IMR-90 (cell line): ENCODE measurements at regions not wholly inside any gene's neighbourhood (a gene's known extent, or its start where the extent isn't known, plus 50 kb on each side); places are given as distances from the start of the nearest gene placed in this dataset.

ENCODE experiments used
- ATAC-seq: fragments of 200-7000 bp; cut with Tn5 transposase; 2 replicates; pipeline ENCODE4 v1.9.1; 2020; ENCODE audit warnings: low read depth, mild to moderate bottlenecking, moderate library complexity
- BruUV-seq: library from RNA; stranded (reverse); fragments of 400-500 nt; replicated peaks from 2 replicates; lab custom pipeline; 2021; lab: Mats Ljungman, UMichigan
- CTCF ChIA-PET: fragments of 300-600 bp; formaldehyde crosslinking; extraction: SDS; loops from one replicate; lab custom pipeline; 2021; ENCODE audit warnings: antibody characterized with exemption; lab: Yijun Ruan, JAX
- POLR2A ChIA-PET: fragments of 300-600 bp; sonication (Branson Sonifier 250); formaldehyde crosslinking; loops from one replicate; lab custom pipeline; 2022; ENCODE audit warnings: antibody characterized with exemption; ENCODE audit not compliant: unreplicated experiment; lab: Charles Lee
- DNase-seq: peaks from one replicate; pipeline ENCODE4 v3.0.0; 2013
- H2AFZ ChIP-seq: replicated peaks from 2 replicates; pipeline ENCODE3; 2013; ENCODE audit warnings: low read length, mild to moderate bottlenecking; ENCODE audit not compliant: poor library complexity
- H2AK5ac ChIP-seq: 2 replicates; pipeline ENCODE4 v1.6.1; 2013; ENCODE audit warnings: low read depth, low read length, inconsistent platforms
- H2AK9ac ChIP-seq: replicated peaks from 2 replicates; pipeline ENCODE3; 2013; ENCODE audit warnings: mild to moderate bottlenecking, low read depth, low read length, moderate library complexity; ENCODE audit not compliant: poor library complexity
- H2BK120ac ChIP-seq: 2 replicates; pipeline ENCODE4 v1.6.1; 2013; ENCODE audit warnings: low read depth, low read length, inconsistent platforms
- H2BK15ac ChIP-seq: 3 replicates; pipeline ENCODE4 v1.6.1; 2013; ENCODE audit warnings: low read depth, low read length, inconsistent platforms
- H2BK20ac ChIP-seq: 2 replicates; pipeline ENCODE4 v1.6.1; 2013; ENCODE audit warnings: low read depth, mild to moderate bottlenecking, inconsistent platforms, low read length, moderate library complexity
- H2BK5ac ChIP-seq: 2 replicates; pipeline ENCODE4 v1.6.1; 2013; ENCODE audit warnings: mild to moderate bottlenecking, low read depth, low read length, inconsistent platforms; ENCODE audit not compliant: poor library complexity, severe bottlenecking
- H3K14ac ChIP-seq: replicated peaks from 2 replicates; pipeline ENCODE4 v1.6.1; 2013; ENCODE audit warnings: low read depth, low read length, inconsistent platforms
- H3K18ac ChIP-seq: 2 replicates; pipeline ENCODE4 v1.6.1; 2013; ENCODE audit warnings: low read depth, low read length, control low read depth
- H3K23ac ChIP-seq: 2 replicates; pipeline ENCODE4 v1.6.1; 2013; ENCODE audit warnings: low read depth, low read length, inconsistent platforms
- H3K27ac ChIP-seq: 2 replicates; pipeline ENCODE4 v1.5.1; 2013; ENCODE audit warnings: mild to moderate bottlenecking, control low read depth, low read length; ENCODE audit not compliant: insufficient read depth
- H3K27me3 ChIP-seq: 2 replicates; pipeline ENCODE4 v1.6.1; 2013; ENCODE audit warnings: low read length; ENCODE audit not compliant: control insufficient read depth, insufficient read depth
- H3K36me3 ChIP-seq: 2 replicates; pipeline ENCODE4 v1.6.1; 2013; ENCODE audit warnings: low read length, mixed read lengths; ENCODE audit not compliant: control insufficient read depth, insufficient read depth
- H3K4ac ChIP-seq: 2 replicates; pipeline ENCODE4 v1.6.1; 2013; ENCODE audit warnings: low read depth, low read length, inconsistent platforms
- H3K4me1 ChIP-seq: 2 replicates; pipeline ENCODE4 v1.6.1; 2013; ENCODE audit warnings: low read length, mixed read lengths; ENCODE audit not compliant: control insufficient read depth, insufficient read depth
- H3K4me2 ChIP-seq: 2 replicates; pipeline ENCODE4 v1.6.1; 2013; ENCODE audit warnings: low read depth, mild to moderate bottlenecking, control low read depth, low read length, moderate library complexity
- H3K4me3 ChIP-seq: 2 replicates; pipeline ENCODE4 v1.5.1; 2013; ENCODE audit warnings: low read depth, mild to moderate bottlenecking, control low read depth, low read length, moderate library complexity; ENCODE audit not compliant: insufficient read depth
- H3K56ac ChIP-seq: 2 replicates; pipeline ENCODE4 v1.6.1; 2013; ENCODE audit warnings: low read length, inconsistent platforms; ENCODE audit not compliant: insufficient read depth; ENCODE audit errors: extremely low read depth
- H3K79me1 ChIP-seq, 2 experiments: 2 replicates each; pipeline ENCODE4 v1.6.1; 2013; ENCODE audit warnings: low read length in 2 of 2, inconsistent platforms in 1 of 2, low read depth in 1 of 2
- H3K9ac ChIP-seq: 2 replicates; pipeline ENCODE4 v1.6.1; 2013; ENCODE audit warnings: low read depth, low read length, control low read depth
- H3K9me1 ChIP-seq: 2 replicates; pipeline ENCODE4 v1.6.1; 2013; ENCODE audit warnings: low read length, inconsistent platforms; ENCODE audit not compliant: insufficient read depth
- H3K9me3 ChIP-seq: 2 replicates; pipeline ENCODE4 v1.6.1; 2013; ENCODE audit warnings: low read length; ENCODE audit not compliant: control insufficient read depth, insufficient read depth
- H4K20me1 ChIP-seq: 2 replicates; pipeline ENCODE4 v1.6.1; 2013; ENCODE audit warnings: low read length, inconsistent platforms; ENCODE audit not compliant: insufficient read depth
- H4K5ac ChIP-seq: 2 replicates; pipeline ENCODE4 v1.6.1; 2013; ENCODE audit warnings: mild to moderate bottlenecking, low read depth, low read length, control low read depth
- H4K8ac ChIP-seq, 2 experiments: 2 replicates each; pipeline ENCODE4 v1.6.1; 2013; ENCODE audit warnings: low read depth in 2 of 2, low read length in 2 of 2, control low read depth in 1 of 2, inconsistent platforms in 1 of 2
- H4K91ac ChIP-seq: 2 replicates; pipeline ENCODE4 v1.6.1; 2013; ENCODE audit warnings: low read depth, low read length, inconsistent platforms; ENCODE audit not compliant: insufficient read depth
- BHLHE40 ChIP-seq: fragments of 150-350 bp; IDR thresholded peaks from 2 replicates; pipeline ENCODE4 v1.6.1; 2016; ENCODE audit warnings: mild to moderate bottlenecking, low read depth, low read length
- CEBPB ChIP-seq: IDR thresholded peaks from 2 replicates; pipeline ENCODE4 v1.6.1; 2012; ENCODE audit warnings: low read depth, low read length, improper control_type of control experiment
- CHD1 ChIP-seq: IDR thresholded peaks from 2 replicates; pipeline ENCODE4 v1.6.1; 2012; ENCODE audit warnings: low read depth, low read length, improper control_type of control experiment
- CTCF ChIP-seq: conservative IDR thresholded peaks from 2 replicates; pipeline ENCODE4 v1.5.1; 2012; ENCODE audit warnings: mild to moderate bottlenecking, low read depth, low read length, improper control_type of control experiment
- ELK1 ChIP-seq: fragments of 150-350 bp; IDR thresholded peaks from 2 replicates; pipeline ENCODE4 v1.6.1; 2016; ENCODE audit warnings: low read depth, mild to moderate bottlenecking, low read length, moderate library complexity, borderline replicate concordance
- FOS ChIP-seq: fragments of 150-350 bp; IDR thresholded peaks from 2 replicates; pipeline ENCODE4 v1.6.1; 2016; ENCODE audit warnings: low read depth, low read length
- MAFK ChIP-seq: IDR thresholded peaks from 2 replicates; pipeline ENCODE4 v1.6.1; 2012; ENCODE audit warnings: low read depth, low read length, improper control_type of control experiment
- MAZ ChIP-seq: IDR thresholded peaks from 2 replicates; pipeline ENCODE4 v1.6.1; 2012; ENCODE audit warnings: low read depth, mild to moderate bottlenecking, low read length, improper control_type of control experiment, moderate library complexity, borderline replicate concordance
- MXI1 ChIP-seq: IDR thresholded peaks from 2 replicates; pipeline ENCODE4 v1.6.1; 2012; ENCODE audit warnings: low read depth, mild to moderate bottlenecking, low read length, moderate library complexity, borderline replicate concordance
- NFE2L2 ChIP-seq: fragments of 150-350 bp; IDR thresholded peaks from 2 replicates; pipeline ENCODE4 v1.6.1; 2016; ENCODE audit warnings: low read depth, mild to moderate bottlenecking, low read length
- POLR2A ChIP-seq: IDR thresholded peaks from 2 replicates; pipeline ENCODE4 v1.6.1; 2012; ENCODE audit warnings: mild to moderate bottlenecking, low read depth, low read length
- RCOR1 ChIP-seq: IDR thresholded peaks from 2 replicates; pipeline ENCODE4 v1.6.1; 2012; ENCODE audit warnings: mild to moderate bottlenecking, low read length, improper control_type of control experiment; ENCODE audit not compliant: insufficient replicate concordance
- RFX5 ChIP-seq: IDR thresholded peaks from 2 replicates; pipeline ENCODE4 v1.8.0; 2012; ENCODE audit warnings: low read depth, mild to moderate bottlenecking, low read length, moderate library complexity
- SMC3 ChIP-seq: fragments of 150-350 bp; IDR thresholded peaks from 2 replicates; pipeline ENCODE4 v1.6.1; 2016; ENCODE audit warnings: low read depth, mild to moderate bottlenecking, antibody characterized with exemption, low read length, moderate library complexity
- USF2 ChIP-seq: fragments of 150-350 bp; IDR thresholded peaks from 2 replicates; pipeline ENCODE4 v1.6.1; 2017; ENCODE audit warnings: mild to moderate bottlenecking, antibody characterized with exemption, low read length, low read depth
- WGBS, 2 experiments: methylation state at CpG; one replicate each; pipeline versions ENCODE4 v1.1.5 to v1.1.7; 2013; ENCODE audit warnings: missing lambda C conversion rate in 2 of 2; ENCODE audit not compliant: insufficient read length in 1 of 2; ENCODE audit errors: extremely low coverage in 2 of 2; 5-methylcytosine and 5-hydroxymethylcytosine counted together
- dilution Hi-C: fragments of 300-500 bp; cut with HindIII; formaldehyde crosslinking; loops from one replicate; pipeline ENCODE4 v1.14.3; 2018; ENCODE audit warnings: low sequenced_read_pairs; ENCODE audit not compliant: unreplicated experiment
- in situ Hi-C: fragments of 300-500 bp; cut with MboI; formaldehyde crosslinking; loops from 3 replicates; pipeline ENCODE4 v1.14.3; 2019; ENCODE audit warnings: low sequenced_read_pairs, inconsistent platforms, mixed read lengths
- intact Hi-C: fragments of 100-400 bp; cut with micrococcal nuclease; formaldehyde crosslinking; loops from 2 replicates; pipeline ENCODE4 v1.10.0; 2022

DNA sequence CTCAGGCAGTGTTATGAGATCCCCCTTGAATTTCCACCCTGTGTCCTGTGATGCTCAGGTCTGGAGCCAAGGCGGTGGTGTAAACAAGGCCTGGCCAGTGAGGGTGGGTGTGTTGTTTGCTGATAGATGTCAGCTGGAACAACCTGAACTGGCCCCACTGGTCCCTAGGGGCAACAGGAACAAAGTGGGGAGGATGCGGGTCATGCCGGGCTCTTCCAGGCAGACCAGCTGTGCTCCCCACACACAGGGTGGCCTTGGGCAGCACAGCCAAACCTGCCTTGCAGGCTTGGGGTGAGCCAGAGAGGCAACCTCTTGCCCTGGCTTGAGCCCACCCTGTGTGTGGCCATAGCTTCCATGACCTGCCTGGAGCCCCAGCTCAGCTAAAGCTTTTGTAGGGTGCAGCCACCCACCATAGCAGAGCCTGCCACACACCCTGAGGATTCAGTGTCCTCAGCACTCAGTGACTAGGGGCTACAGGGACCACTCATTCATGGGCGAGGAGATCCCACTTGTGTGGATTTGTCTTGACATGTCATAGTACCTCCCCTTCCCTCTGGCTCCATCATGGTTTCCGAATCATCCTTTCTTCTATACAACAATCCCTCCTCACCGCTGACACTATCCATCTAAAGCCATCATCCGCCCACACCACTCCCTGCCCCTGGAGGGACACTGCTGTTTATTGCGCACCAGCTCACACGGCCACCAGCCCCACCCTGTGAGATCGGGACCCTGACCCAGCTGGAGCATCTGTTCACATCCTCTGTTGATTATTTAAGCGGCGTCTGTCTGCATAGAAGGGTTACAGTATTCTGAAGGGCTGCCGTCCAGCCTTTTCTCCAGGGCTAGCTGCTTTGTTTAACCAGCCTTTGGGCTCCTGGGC lies 268.8 kb downstream of the CYP26B1 start:
- intact Hi-C loops, result no loop called here
- TF ChIP-seq CEBPB, result no peak
- no peak for TF ChIP-seq USF2
- no peak for TF ChIP-seq CHD1
- TF ChIP-seq RFX5, result no peak
- TF ChIP-seq SMC3, result no peak
- TF ChIP-seq MAZ, result no peak
- TF ChIP-seq NFE2L2, result no peak
- no peak for TF ChIP-seq CTCF
- no peak for TF ChIP-seq POLR2A
- no peak for TF ChIP-seq ELK1
- TF ChIP-seq FOS, result no peak
- TF ChIP-seq MXI1, result no peak
- TF ChIP-seq RCOR1, result no peak
- TF ChIP-seq MAFK, result no peak
- TF ChIP-seq BHLHE40, result no peak

More for the DNA sequence above, 268.8 kb downstream of the CYP26B1 start:
- peaks cover 8% of the 10 kb centered on the region for H3K27me3 ChIP-seq
- peak overlapping the region; percentile 40 for H2BK5ac ChIP-seq
- H3K4me3 ChIP-seq, result no peak overlapping the region
- dilution Hi-C loops (no loop called here), in situ Hi-C loops (no loop called here)
- peaks cover 28% of the 10 kb centered on the region for H3K4me1 ChIP-seq
- no peak overlapping the region for H3K56ac ChIP-seq
- H3K9ac ChIP-seq, result no peak overlapping the region
- H3K27ac ChIP-seq, result no peak overlapping the region
- no peak overlapping the region for H4K5ac ChIP-seq
- no peaks in the 10 kb centered on the region for H3K9me3 ChIP-seq
- peak overlapping the region; percentile 8; the same call in 1 of the 2 replicates for H2BK20ac ChIP-seq
- ChIA-PET POLR2A (no interaction called here), CTCF (no interaction called here)
- peak overlapping the region; percentile 19; the same call in 1 of the 2 replicates for H2BK120ac ChIP-seq
- no peak overlapping the region for H4K8ac ChIP-seq
- H2AK9ac ChIP-seq, result no peak overlapping the region
- DNase-seq (no peak), ATAC-seq (no peak)
- no peak overlapping the region for H2AFZ ChIP-seq
- H4K20me1 ChIP-seq, result no peaks in the 10 kb centered on the region
- no TSS peak for BruUV-seq
- H3K18ac ChIP-seq, result no peak overlapping the region
- H3K4me2 ChIP-seq, result no peak overlapping the region
- no peaks in the 10 kb centered on the region for H3K79me1 ChIP-seq
- H3K14ac ChIP-seq, result no peak overlapping the region
- no peak overlapping the region for H2BK15ac ChIP-seq
- 48 to 100% methylated on average over 1 to 3 of the region's 13 CpGs for WGBS, 2 experiments
- H3K36me3 ChIP-seq, result no peaks in the 10 kb centered on the region
- no peak overlapping the region; the same call in 1 of the 2 replicates for H4K91ac ChIP-seq
- peak overlapping the region; percentile 8; the same call in 1 of the 2 replicates for H2AK5ac ChIP-seq
- no peak overlapping the region for H3K23ac ChIP-seq
- peaks cover 12% of the 10 kb centered on the region for H3K9me1 ChIP-seq
- no peak overlapping the region for H3K4ac ChIP-seq
